Tibial artery (tissue), 4 donors: ENCODE measurements at regions not wholly inside any gene's neighbourhood (a gene's known extent, or its start where the extent isn't known, plus 50 kb on each side); places are given as distances from the start of the nearest gene placed in this dataset.

Source experiments
- DNase-seq, 2 donors: peaks; one replicate each; pipeline ENCODE4 v3.0.0-alpha.2; 2019
- H3K27ac ChIP-seq, 2 donors: fragments of 200-600 bp; sonication (generic) in 1 of 2; 1 replicate in 1 of 2; 2 replicates in 1 of 2; pipeline ENCODE4 v1.5.1; 2018 to 2019; ENCODE audit warnings: mild to moderate bottlenecking in 1 of 2
- H3K27me3 ChIP-seq, 2 donors: fragments of 200-600 bp; sonication (generic) in 1 of 2; one replicate each; pipeline versions ENCODE4 v1.5.1 to v1.6.0; 2016 to 2019
- H3K36me3 ChIP-seq, 3 donors: fragments of 200-600 bp; sonication (generic) in 2 of 3; one replicate each; pipeline ENCODE4 v1.5.1; 2016 to 2019; ENCODE audit warnings: mild to moderate bottlenecking in 2 of 3
- H3K4me1 ChIP-seq, 4 donors: fragments of 200-600 bp; sonication (generic) in 2 of 4; 1 replicate in 3 of 4; 2 replicates in 1 of 4; pipeline ENCODE4 v1.5.1; 2016 to 2019
- H3K4me3 ChIP-seq, 2 donors: fragments of 200-600 bp; sonication (generic) in 1 of 2; 1 replicate in 1 of 2; 2 replicates in 1 of 2; pipeline ENCODE4 v1.5.1; 2018 to 2019; ENCODE audit warnings: mild to moderate bottlenecking in 2 of 2
- H3K9me3 ChIP-seq, 3 donors: fragments of 200-600 bp; sonication (generic) in 1 of 3; one replicate each; pipeline ENCODE4 v1.5.1; 2016 to 2019
- intact Hi-C: fragments of 100-400 bp; cut with DNase I; formaldehyde crosslinking; loops from one replicate; pipeline ENCODE4 v1.15.0; 2023; ENCODE audit warnings: low total_unique reads
- TF ChIP-seq, protein P1 (sequence below), 2 experiments: fragments of 200-600 bp in 1 of 2; fragments of 450-650 bp in 1 of 2; IDR thresholded peaks; one replicate each; pipeline ENCODE4 v1.5.1; 2017 to 2019; ENCODE audit warnings: antibody characterized with exemption in 2 of 2, mild to moderate bottlenecking in 1 of 2, moderate library complexity in 1 of 2

DNA sequence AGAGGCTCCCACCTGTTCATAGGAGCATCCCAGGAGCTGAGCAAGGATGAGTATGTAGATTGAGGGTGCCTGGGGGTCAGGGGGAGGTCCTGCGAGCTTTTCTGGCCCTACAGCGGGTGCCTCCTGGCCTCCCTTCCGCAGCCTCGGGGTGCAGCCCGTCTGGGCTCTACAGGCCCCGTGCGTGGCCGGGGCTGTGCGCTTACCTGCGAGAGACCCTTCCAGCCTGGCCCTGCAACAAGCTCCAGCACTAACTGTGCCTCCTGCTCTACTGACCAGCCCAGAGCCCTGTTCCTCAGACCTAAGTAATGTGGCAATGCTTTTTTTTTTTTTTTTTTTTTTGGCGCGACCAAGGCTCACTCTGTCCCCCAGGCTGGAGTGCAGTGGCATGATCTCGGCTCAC lies 1129.1 kb downstream of the BRD1 start:
- no peak for DNase-seq
- intact Hi-C loops = no loop called here
- Histone ChIP-seq H3K27me3 (no peaks in the 10 kb centered on the region), H3K4me1 (peaks cover 0 to 7% (median 0%) of the 10 kb centered on the region in 4 donors), H3K36me3 (no peaks in the 10 kb centered on the region), H3K9me3 (no peaks in the 10 kb centered on the region), H3K4me3 (no peak overlapping the region), H3K27ac (no peak overlapping the region)
- TF ChIP-seq, protein P1, sequence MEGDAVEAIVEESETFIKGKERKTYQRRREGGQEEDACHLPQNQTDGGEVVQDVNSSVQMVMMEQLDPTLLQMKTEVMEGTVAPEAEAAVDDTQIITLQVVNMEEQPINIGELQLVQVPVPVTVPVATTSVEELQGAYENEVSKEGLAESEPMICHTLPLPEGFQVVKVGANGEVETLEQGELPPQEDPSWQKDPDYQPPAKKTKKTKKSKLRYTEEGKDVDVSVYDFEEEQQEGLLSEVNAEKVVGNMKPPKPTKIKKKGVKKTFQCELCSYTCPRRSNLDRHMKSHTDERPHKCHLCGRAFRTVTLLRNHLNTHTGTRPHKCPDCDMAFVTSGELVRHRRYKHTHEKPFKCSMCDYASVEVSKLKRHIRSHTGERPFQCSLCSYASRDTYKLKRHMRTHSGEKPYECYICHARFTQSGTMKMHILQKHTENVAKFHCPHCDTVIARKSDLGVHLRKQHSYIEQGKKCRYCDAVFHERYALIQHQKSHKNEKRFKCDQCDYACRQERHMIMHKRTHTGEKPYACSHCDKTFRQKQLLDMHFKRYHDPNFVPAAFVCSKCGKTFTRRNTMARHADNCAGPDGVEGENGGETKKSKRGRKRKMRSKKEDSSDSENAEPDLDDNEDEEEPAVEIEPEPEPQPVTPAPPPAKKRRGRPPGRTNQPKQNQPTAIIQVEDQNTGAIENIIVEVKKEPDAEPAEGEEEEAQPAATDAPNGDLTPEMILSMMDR (IDR thresholded peaks at IDR 0.05) = no peak

DNA sequence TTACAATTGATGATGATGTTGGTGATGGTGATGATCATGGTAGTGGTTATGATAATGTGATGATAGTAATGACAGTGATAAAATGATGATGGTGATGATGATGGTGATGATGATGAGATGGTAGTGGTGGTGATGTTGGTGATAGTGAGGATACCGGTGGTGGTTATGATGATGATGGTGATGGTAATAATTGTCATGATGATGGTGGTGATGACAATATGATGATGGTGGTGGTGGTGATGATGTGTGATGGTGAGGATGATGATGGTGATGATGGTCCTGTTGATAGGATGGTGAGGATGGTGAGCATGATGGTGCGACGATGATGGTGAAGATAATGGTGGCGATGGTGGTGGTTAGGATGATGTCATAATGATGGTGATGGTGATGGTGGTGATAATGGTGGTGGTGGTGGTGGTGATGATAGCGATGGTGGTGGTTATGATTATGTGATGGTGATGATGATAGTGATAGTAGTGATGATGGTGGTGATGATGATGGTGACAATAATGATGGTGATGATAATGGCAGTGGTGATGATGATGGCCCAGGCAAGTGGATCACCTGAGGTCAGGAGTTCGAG lies 1129.9 kb downstream of the BRD1 start:
- Histone ChIP-seq H3K4me3 (no peak overlapping the region), H3K36me3 (no peaks in the 10 kb centered on the region), H3K4me1 (no peaks in the 10 kb centered on the region), H3K27ac (no peak overlapping the region), H3K9me3 (no peaks in the 10 kb centered on the region), H3K27me3 (no peaks in the 10 kb centered on the region)
- TF ChIP-seq, protein P1 (IDR thresholded peaks at IDR 0.05) = no peak
- no peak for DNase-seq
- intact Hi-C loops = no loop called here

DNA sequence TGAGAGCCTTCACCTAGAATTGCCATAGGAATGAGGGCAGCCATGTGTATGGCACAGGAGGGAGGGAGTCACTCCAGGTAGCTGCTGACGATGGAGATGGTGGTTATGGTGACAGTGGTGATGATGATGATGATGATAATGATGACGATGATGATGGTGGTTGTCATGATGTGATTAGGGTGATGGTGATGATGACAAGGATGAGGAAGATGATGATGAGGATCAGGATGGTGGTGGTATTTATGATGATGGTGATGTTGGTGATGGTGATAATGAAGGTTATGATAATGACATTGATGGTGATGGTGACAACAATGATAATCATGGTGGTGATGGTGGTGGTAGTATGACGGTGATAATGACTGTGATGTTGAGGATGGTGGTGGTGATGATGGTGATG lies 1130.5 kb downstream of the BRD1 start:
- intact Hi-C loops = no loop called here
- Histone ChIP-seq H3K4me3 (no peak overlapping the region), H3K36me3 (no peaks in the 10 kb centered on the region), H3K9me3 (no peaks in the 10 kb centered on the region), H3K27ac (no peak overlapping the region), H3K4me1 (no peaks in the 10 kb centered on the region), H3K27me3 (no peaks in the 10 kb centered on the region)
- TF ChIP-seq, protein P1 (IDR thresholded peaks at IDR 0.05) = no peak
- no peak for DNase-seq

DNA sequence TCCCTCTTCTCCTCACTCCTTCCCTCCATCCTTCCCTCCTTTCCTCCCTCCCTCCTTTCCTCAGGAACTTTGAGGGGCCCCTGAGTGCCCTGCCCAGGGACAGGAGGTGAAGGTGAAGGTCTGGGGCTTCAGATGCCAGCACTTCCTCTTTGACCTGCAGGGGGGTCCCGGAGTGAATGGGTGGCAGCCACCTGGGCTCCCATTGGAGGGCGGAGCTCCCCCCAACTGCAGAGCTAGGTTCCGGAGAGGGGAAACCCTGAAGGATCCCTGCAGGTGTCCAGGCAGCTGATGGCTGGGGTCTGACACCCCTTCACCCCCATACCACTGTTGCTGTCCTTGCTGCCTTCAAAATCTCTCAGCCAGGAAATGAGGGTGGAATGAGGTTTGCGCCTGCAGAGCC lies 1131.3 kb downstream of the BRD1 start:
- no peaks in the 10 kb centered on the region for H3K9me3 ChIP-seq
- H3K4me3 ChIP-seq = no peak overlapping the region
- H3K36me3 ChIP-seq = no peaks in the 10 kb centered on the region
- intact Hi-C loops = no loop called here
- TF ChIP-seq, protein P1 (IDR thresholded peaks at IDR 0.05) = no peak
- H3K27me3 ChIP-seq = no peaks in the 10 kb centered on the region
- H3K4me1 ChIP-seq = no peaks in the 10 kb centered on the region
- no peak for DNase-seq
- no peak overlapping the region for H3K27ac ChIP-seq

DNA sequence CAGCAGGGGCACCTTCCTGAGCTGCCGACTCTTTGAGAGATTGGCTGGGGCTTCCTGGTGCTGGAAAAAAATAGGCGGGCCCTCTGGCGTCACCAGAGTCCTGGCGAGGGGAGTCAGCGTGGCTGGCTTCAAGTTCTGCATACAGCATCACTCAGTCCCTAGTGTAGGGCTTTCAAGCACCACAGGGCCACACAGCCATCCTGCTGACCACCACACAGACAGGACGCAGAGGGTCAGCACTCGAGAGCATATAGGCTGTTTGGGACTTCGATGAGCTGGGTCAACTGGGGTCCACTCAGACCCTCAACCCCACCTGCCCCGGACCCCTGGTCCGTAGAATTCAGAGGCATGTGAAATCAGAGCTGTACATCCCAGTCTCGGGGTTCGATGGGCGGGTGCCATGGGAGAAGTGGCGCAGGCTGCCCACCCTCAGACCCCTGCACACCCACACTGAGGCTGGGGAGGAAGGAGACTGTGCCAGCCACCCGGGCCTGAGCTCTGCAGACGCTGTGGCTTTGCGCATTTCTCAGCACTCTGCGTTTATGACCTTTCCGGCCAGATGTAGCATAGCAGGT lies 1131.9 kb downstream of the BRD1 start:
- no peak for DNase-seq
- Histone ChIP-seq H3K4me1 (no peaks in the 10 kb centered on the region), H3K36me3 (no peaks in the 10 kb centered on the region), H3K4me3 (no peak overlapping the region), H3K9me3 (no peaks in the 10 kb centered on the region), H3K27me3 (no peaks in the 10 kb centered on the region), H3K27ac (no peak overlapping the region)
- intact Hi-C loops = no loop called here
- TF ChIP-seq, protein P1 (IDR thresholded peaks at IDR 0.05) = no peak
